DMS53 (cell line): ENCODE measurements at regions not wholly inside any gene's neighbourhood (a gene's known extent, or its start where the extent isn't known, plus 50 kb on each side); places are given as distances from the start of the nearest gene placed in this dataset.
A peak's percentile ranks its signal among the peaks of the same experiment; 100 is the strongest.
"Not testable (repeated sequence)": the region's sequence is repeated elsewhere in the genome, so short reads cannot be mapped to it uniquely, and the experiment has no call there.

Experiments used
- DNase-seq: peaks from one replicate; lab custom pipeline; 2025; lab: John Stamatoyannopoulos, UW

DNA sequence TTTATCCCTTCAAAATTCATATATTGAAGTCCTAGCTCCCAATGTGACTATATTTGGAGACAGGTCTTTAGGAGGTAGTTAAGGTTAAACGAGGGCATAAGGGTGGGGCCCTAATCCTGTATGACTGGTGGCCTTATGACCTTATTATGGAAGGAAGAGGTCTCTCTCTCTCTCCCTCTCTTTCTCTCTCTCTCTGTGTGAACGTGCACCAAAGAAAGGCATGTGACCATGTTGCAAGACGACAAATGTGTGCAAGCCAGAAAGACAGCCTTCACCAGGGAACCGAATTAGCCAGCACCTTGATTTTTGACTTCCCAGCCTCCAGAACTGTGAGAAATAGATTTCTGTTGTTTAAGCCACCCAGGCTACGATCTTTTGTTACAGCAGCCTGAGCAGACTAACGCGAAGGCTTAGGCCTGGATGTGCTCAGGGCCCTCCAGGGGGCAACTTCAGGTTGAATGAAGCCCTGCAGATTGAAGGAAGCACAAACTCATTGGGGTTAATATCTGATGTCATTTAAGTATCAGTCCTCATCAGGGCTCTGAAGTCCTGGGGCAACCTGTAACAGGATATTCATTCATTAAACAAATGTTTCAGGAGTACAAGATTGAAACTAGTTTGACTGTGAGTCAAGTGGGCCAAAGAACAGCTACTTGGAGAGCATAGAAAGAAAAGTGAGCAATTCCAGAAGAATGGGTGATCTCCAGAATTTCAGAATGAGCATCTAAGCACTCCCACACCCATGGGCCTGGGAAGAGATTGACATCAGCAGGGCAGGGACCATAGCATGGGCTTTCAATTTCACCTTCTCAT is 157.4 kb upstream of the TNFAIP3 start:
- no peak for DNase-seq

DNA sequence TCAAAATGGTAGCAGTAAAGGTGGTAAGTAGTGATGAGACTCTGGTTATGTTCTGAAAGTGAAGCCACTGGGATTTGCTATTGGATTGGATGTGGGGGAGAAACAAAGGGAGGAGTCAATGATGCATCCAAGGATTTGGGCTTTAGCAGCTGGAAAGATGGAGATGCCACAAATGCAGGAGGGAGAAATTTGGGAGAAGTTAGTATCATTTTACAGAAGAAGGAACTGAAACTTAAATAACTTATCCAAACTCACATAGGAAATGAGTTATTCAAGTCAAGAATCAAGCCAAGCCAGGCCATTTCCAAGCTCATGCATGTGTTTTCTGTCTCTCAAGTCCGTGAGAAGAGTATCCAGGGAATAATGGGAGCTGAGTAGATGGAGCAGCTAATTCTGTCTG is 155.1 kb upstream of the TNFAIP3 start:
- no peak for DNase-seq

DNA sequence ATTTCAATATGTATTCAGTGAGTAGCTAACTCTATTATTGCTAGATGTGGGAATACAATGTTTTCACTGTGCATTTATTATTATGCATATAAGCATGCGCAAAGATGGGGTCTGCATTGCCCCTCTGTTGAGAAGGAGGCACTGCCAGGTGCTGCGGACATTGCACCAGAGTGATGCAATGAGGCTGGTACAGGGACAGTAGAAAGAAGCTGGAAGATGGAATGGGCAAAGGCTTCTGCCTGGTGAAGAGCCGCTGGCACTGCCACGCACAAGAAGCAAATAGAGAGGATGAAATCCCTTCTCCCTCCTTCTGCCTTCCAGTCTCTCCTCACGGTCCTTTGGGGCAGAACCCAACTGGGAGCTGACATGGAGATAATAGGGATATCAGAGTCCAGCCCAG is 154.5 kb upstream of the TNFAIP3 start:
- no peak for DNase-seq

DNA sequence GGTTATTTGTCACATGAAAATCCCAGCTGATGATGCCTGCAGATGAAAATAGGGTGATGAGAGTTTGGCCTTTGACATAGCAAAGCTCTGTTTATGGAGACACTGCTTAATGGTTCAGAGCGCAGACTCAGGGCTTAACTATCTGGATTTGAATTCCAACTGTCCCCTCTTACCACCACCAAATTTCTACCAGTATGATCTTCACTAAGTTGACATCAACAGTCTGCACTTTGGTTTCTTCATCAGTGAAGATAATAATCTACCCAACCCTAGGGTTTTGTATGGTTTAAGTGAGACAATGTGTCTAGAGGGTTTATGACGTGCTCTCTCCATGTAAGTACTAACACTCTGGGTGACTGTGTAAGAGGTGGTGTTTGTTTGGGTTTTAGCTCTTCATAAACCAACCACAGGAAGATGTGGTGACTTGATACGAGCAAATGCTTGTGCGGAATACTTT is 151.4 kb upstream of the TNFAIP3 start:
- no peak for DNase-seq

DNA sequence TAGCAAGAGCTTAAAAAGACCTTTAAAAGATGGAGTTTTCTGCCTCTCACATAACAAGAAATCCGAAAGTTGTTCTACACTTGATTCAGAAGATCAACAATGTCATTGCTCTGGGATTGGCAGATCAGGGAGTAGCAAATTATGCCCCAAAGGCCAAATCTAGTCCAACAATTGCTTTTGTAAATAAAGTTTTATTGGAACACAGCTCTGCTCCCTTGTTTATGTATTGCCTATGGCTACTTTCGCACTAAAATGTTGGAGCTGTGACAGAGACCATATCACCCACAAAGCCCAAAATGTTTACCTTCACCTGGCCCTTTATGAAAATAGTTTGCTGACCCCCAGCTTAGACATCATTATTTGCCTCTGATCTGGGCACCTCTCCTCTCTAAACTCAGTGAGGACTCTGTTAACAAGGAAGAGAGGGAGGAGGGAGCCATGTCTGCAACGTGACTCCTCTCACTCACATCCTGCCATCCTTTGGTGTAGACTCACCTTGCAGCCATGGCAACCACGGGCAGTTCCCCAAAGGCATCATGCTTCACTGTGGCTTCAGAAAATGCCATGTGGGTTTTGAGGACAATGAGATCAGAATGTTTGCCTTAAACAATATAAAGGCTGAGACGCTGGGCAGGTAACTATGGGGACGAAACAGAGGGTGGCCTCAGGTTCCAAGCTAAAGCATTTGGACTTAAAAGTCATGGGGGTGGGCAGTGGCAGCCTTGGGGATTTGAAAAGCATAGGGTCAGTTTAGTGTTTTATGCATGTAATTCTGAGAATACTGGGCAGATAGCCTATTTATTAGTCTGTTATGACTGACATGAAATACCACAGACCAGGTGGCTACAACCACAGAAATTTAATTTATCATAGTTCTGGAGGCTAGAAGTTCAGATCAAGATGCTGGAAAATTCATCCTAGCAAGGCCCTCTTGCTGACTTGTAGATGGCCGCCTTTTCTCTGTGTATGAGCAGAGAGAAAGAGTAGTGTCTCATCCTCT is 149.7 kb upstream of the TNFAIP3 start:
- DNase-seq = peak; percentile 89

DNA sequence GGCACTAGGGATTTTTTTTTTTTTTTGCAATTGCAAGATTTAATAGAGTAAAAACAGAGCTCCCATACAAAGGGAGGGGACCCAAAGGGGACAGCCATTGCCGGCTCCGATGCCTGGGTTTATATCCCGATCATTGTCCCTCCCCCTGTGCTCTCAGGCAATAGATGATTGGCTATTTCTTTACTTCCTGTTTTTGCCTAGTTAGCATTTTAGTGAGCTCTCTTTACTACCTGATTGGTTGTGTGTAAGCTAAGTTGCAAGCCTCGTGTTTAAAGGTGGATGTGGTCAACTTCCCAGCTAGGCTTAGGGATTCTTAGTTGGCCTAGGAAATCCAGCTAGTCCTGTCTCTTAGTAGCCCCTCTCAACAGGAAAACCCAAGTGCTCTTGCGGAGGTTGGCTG is 148.2 kb upstream of the TNFAIP3 start:
- DNase-seq = not testable (repeated sequence)

DNA sequence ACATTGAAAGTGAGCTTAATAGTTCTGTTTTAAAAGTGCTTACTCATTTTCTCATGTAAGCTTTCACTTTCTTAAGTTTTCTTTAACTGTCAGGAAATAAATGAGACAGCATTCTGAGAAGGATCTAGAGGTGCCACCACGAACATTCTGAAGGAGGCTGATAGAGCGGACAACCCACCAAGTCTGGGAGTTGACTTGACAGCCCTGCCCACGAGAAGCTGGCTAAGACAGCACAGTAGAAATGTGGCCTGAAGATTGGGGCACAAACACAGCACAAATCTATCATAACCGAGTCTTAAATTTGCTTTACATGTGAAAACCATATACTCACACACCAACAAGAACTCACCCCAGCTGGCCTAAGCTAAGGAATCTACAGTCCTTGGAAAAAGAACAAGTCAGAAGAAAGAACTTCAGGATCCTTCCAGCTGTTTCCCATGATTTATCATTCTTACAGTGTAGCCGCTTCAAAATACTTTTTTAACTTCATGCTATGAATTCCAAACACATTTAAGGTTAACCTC is 144.2 kb upstream of the TNFAIP3 start:
- peak; percentile 43 for DNase-seq

DNA sequence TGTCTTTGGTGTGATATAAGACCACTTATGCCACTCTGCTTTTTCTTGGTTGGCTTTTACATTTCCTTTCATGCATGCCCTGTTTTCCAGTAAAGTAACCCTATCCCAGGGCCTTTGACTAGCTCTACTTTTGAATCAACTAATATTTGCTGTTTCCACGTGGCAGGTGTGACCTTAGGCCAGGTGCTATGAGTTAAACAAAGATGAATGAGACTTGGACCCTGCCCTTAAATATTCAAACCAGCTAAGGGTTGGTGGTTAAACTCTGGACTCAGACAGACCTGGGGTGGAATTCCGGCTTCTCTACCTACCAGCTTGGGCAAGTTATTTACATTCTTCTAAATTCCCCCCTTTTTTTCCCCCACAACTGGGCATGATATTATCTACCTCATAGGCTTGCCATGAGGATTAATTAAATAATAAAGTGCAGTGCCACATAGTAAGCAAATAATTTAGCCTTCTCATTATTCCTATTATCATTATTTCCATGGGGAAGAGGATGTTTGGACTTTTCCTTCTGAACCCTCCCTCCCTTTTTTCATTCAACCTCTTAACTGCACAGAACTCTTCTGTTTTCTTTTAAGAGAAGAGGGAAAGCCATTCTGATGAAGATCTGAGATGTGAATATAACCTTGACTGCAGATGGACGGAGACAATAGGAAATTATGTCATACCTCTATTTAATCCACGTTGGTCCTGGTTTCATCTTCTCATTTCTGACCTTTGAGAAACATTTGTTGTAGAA is 143.6 kb upstream of the TNFAIP3 start:
- peak; percentile 84 for DNase-seq

DNA sequence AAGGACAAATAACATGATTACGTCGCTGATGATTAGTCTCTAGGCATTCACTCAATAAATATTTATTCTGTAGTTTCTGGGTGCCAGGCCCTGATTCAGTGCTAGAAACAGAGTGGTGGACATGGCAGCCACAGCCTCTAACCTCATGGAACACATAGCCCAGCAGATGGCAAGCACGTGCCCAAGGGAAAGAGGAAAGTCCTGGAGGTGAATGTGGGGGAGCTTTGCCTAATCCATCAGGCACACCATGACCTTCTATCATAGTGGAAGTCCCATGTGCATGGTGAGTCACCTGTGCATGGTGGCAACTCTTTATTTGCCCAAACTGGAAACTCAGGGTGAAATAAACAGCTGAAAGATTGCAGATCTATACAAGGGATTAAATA is 143.0 kb upstream of the TNFAIP3 start:
- peak; percentile 78 for DNase-seq

DNA sequence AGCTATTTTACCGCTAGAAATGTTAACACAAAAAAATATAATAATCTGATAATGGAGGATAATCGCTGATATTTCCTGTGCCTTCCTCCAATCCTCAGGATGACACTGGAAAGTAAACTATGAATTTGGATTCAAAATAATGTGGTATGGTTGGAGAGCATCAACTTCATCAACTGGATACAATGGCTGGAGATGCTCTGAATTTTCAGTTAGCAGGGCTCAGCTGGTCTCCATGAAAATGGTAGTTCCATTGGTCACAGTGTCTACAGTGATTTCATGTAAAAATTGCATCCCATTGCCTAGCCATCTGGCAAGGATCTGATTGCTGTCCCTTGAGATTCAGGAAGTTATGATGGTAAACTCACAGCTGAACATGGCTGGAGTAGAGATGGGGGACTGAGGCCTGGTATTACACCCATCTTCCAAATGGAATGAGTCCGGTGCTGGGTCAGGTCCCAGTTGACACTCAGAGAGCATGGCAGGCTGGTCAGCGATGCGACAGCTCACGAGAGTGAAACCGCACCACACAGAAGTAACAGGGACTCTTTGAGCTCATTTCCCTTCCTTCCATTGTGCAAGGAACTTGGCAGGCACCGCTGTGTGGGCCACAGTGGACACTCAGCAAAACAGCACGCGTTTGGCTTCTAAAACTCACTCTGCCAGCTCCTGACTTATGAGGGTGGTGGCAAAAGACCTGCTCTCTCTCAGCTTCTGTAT is 142.4 kb upstream of the TNFAIP3 start:
- no peak for DNase-seq

DNA sequence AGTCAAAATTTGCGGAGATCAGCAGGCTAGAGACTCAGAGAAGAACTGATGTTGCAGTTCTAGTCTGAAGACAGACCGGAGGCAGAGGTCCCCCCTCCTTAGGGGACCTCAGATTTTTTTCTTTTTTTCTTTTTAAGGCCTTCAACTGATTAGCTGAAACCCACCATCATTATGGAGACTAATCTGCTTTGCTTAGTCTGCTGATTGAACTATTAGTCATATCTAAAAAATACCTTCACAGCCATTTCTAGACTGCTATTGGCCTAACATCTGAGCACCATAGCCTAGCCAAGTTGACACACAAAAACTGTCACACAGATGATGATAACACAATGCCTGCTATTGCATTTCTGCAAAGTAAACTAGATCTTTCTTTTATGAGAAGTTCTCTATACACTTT is 141.1 kb upstream of the TNFAIP3 start:
- no peak for DNase-seq

DNA sequence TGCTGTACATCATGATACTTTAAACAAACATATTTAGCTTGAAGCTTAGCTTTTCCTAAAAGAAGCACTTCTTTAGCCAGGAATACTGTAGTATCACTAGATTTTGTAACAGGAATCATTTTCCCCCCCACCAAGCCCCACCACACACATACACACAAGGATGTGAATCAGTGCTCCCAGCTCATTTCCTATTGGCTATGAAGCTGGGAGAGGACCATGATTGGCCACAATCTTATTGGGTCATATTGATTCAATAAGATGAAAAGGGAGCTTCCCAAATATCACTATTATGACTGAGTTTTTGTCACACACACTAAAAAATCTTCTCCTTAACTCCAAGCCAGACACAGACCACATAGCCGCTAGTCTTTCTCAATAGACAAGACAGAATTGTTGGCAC is 140.5 kb upstream of the TNFAIP3 start:
- no peak for DNase-seq

DNA sequence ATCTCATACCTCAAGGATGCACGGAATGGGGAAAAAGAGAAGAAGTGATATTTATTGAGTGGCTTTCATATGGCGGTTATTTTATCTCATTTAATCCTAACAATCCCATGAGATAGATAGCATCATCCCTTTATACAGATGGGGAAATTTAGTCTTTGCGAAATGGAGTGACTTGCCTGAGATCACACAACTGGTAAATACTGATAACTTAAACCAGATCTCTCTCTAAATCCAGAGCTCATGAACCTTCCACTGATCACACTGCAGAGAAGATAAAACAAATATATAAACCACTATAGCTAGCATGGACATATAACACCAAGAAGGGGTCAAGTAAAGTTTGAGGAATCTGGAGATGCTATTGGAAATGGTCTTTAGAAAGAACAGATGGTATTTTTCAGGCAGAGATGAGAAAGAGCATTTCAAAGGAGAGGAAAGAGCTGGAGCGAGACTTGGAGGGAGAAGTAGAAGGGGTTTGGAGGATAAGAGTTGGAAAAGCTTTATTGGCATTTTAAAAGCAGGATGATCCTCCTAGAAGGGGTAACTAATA is 139.8 kb upstream of the TNFAIP3 start:
- no peak for DNase-seq

DNA sequence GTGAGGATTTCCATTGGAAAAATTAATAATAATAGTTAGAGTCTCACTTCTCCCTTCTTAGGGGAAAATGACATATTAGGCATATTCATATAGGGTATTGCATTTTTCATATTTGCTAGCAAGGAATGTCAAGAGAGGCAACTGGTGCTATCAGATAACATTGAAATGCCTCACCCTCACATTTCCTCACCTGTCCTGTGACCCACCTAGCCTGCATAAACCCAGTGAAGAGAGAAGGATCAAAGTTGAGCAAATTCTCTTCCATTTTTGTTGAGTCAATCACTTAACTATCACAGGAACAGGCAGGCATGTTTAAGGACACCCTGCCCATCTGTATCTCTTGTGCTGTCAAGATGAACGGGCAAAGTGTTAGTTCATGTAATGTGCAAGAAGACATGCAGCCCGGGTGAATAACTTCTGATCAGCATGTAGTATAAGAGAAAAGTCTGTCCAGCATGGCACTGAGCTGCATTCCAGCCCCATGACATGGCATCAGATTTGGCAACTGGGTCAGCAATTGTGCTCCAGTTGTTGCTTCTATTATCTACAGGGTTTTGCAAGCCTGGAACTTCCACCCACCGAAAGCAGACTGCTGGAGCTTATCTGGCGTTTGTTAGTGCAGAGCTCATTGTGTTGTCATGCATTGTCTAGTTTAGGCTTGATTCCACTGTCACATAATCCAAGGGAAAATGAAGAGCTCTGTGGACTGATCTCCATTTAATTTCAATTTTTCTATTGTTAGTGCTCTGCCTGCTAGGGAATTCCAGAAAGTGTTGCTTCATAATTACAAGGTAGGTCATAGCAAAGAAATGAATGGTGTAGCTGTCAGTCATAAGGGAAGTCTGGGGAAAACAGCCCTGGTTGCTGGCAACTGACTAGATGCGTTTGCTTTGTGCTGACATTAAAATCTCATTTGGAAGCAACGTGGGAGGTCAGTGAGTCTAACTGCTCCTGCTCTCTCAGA is 138.4 kb upstream of the TNFAIP3 start:
- no peak for DNase-seq

DNA sequence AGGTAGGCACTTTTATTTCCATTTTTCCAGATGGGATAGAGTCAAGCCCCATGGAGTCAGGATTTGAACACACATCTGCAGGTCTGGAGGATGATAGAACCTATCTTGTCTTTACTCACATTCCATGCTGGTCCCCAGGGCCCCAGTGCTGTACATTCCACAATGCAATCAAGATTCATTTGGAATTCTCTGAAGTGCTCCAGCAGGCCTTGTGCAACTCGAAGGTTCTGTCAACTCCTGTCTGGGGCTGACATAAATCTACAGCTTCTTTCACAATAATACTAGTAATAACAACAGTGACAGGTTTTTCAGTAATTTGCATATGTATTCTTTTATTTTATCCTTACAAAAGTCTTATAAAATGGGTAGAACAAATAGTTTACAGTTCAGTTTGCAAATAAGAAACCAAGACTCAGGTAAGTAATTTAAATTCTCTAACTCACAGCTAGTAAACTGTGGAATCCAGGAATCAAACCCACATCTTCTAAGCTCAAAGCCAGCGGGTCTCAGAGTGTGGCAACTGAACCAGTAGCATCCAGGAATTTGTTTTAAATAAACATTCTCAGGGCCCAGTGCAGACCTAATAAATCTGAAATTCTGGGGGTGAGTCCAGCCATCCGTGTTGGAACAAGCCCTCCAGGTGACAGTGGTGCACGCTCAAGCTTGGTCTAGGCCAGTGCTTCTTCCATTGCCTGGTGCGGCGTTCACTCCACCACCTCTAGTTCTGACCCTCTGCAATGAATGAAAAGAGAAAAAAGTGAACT is 137.0 kb upstream of the TNFAIP3 start:
- DNase-seq = no peak

DNA sequence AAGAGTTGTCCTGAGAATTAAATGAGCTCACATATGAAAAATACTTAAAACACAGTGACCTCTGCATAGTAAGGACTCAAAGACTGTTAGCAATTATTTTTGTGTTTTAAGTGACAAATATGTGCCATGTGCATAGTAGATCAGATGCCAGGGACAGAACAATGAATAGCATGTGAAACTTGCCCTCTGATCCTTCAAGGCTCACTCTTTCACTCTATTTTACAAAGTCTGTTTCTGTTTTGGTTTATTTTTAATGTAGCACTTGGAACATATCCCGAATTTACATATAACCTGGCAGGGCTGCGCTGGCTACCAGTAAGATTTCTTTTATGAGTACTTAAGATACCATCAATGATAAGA is 135.5 kb upstream of the TNFAIP3 start:
- peak; percentile 25 for DNase-seq

DNA sequence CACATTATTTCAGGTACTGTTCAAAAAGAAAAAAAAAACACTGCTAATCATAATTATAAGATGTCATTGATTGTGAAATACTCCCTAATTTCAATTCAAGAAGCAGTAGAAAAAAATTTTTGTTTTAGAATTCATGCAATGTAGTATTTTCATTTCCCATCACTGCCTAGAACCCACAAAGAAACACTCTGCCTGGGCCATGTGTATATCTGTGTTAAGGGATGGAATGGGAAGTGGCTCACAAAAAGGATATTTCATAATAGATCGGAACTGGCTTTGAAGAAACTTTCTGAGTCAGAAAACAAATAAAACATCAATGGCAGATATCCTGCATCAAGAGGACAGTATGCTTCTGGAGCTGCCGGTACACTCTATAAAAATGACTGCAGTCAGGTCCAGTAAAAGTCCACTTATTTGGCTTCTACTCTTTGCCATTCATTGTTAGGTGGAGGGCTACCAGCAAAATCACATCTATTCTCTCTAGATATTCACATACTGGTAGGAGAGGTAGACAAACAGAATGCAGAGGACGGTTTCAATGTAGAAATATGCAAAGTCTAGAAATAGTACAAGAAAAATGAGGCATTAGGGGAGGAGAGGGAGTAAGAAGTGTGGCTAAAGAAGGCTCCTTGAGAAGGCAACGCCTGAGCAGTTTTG is 135.0 kb upstream of the TNFAIP3 start:
- DNase-seq = peak; percentile 80

DNA sequence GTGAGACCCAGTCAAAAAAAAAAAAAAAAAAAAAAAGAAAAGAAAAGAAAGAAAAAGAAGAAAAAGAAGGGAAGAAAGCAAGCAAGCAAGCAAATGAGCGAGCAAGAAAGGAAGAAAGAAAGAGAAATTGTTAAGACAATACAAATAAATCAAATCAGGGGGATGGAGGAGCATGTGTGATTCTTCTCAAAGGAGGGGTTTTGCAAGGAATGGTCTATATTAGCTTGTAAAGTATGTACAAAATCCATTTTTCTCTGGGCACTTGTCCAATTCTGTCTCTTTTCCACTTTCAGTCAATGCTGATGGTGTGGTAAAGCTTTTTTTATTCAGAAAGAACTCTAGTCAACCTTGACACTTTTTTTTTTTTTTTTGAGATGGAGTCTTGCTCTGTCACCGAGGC is 133.7 kb upstream of the TNFAIP3 start:
- no peak for DNase-seq
